ENCODE measurements at regions not wholly inside any gene's neighbourhood (a gene's known extent, or its start where the extent isn't known, plus 50 kb on each side); places are given as distances from the start of the nearest gene placed in this dataset.

GRCh38 chr3:10667901-10668476, 148.0 kb upstream of the SLC6A11 start:
- no peak for TF ChIP-seq POLR2A (IDR thresholded peaks at IDR 0.05)
- TF ChIP-seq CTCF (IDR thresholded peaks at IDR 0.05), result no peak

Data from prostate gland (tissue), 2 donors.